Lung (tissue), 11 donors: ENCODE measurements at regions not wholly inside any gene's neighbourhood (a gene's known extent, or its start where the extent isn't known, plus 50 kb on each side); places are given as distances from the start of the nearest gene placed in this dataset.
"Not testable (repeated sequence)": the region's sequence is repeated elsewhere in the genome, so short reads cannot be mapped to it uniquely, and the experiment has no call there.

Experiments
- ATAC-seq: fragments of 200-7000 bp; cut with Tn5 transposase; one replicate; pipeline ENCODE4 v1.9.1; 2020; ENCODE audit warnings: moderate number of reproducible peaks; ENCODE audit not compliant: insufficient read depth, low FRiP score
- DNase-seq, 3 donors: peaks; one replicate each; pipeline ENCODE4 v3.0.0-alpha.2; 2013 to 2017
- H3K27ac ChIP-seq, 2 donors: one replicate each; pipeline ENCODE4 v1.5.1; 2013; ENCODE audit warnings: mild to moderate bottlenecking in 2 of 2, moderate library complexity in 2 of 2, control low read depth in 1 of 2, inconsistent platforms in 1 of 2, low read depth in 1 of 2, low read length in 1 of 2
- H3K27me3 ChIP-seq, 3 donors: one replicate each; pipeline ENCODE4 v1.5.1; 2013; ENCODE audit warnings: low read length in 2 of 3; ENCODE audit not compliant: control insufficient read depth in 3 of 3, insufficient read depth in 3 of 3
- H3K36me3 ChIP-seq, 4 donors: one replicate each; pipeline ENCODE4 v1.5.1; 2013; ENCODE audit warnings: low read length in 4 of 4, mild to moderate bottlenecking in 1 of 4, moderate library complexity in 1 of 4; ENCODE audit not compliant: control insufficient read depth in 4 of 4, insufficient read depth in 4 of 4
- H3K4me1 ChIP-seq, 5 donors: one replicate each; pipeline ENCODE4 v1.5.1; 2013; ENCODE audit warnings: low read length in 5 of 5, mild to moderate bottlenecking in 2 of 5, moderate library complexity in 1 of 5; ENCODE audit not compliant: control insufficient read depth in 5 of 5, insufficient read depth in 5 of 5
- H3K4me3 ChIP-seq: one replicate; pipeline ENCODE4 v1.5.1; 2013; ENCODE audit warnings: mild to moderate bottlenecking, control low read depth, moderate library complexity
- H3K9ac ChIP-seq, 2 donors: one replicate each; pipeline ENCODE4 v1.5.1; 2013; ENCODE audit warnings: low read length in 2 of 2, control low read depth in 1 of 2; ENCODE audit not compliant: insufficient read depth in 1 of 2
- H3K9me3 ChIP-seq, 4 donors: one replicate each; pipeline ENCODE4 v1.5.1; 2013; ENCODE audit warnings: low read length in 3 of 4, mild to moderate bottlenecking in 1 of 4, moderate library complexity in 1 of 4; ENCODE audit not compliant: control insufficient read depth in 4 of 4, insufficient read depth in 3 of 4
- WGBS, 2 donors: extraction: QIAGEN DNeasy Blood & Tissue Kit; methylation state at CpG; one replicate each; pipeline ENCODE4 v1.1.7; 2013; 5-methylcytosine and 5-hydroxymethylcytosine counted together
- TF ChIP-seq, protein P1 (sequence below): IDR thresholded peaks from 2 replicates; pipeline ENCODE4 v1.5.1; 2012; ENCODE audit warnings: mild to moderate bottlenecking; ENCODE audit errors: control extremely low read depth, extremely low read depth
- donor health status: control.
- donor health status: control.
- donor health status: Bipolar disorder and iron deficiency.
- donor health status: healthy.
- donor health status: DM: yes; HTN: yes; CAD: no.

DNA sequence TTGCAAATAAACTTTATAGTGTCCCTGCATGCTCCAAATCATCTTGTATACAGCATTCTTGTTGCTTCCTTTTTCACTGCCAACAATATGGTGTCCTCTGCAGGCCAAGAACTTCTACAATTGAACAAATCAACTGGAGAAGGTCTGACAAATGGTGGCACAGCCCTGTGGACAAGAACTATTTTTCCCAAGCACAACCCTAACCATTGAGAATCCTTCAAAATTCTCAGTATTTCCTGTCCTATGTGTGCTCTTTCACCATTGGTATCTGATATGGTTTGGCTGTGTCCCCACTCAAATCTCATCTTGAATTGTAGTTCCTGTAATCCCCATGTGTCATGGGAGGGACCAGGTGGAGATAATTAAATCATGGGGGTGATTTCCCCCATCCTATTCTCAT, 865.1 kb upstream of the ACVR2A start:
- no peak for DNase-seq
- Histone ChIP-seq H3K27me3 (no peaks in the 10 kb centered on the region), H3K9ac (no peak overlapping the region), H3K36me3 (no peaks in the 10 kb centered on the region), H3K9me3 (no peaks in the 10 kb centered on the region), H3K27ac (no peak overlapping the region), H3K4me1 (peaks cover 0 to 10% (median 0%) of the 10 kb centered on the region in 5 donors), H3K4me3 (no peak overlapping the region)
- TF ChIP-seq, protein P1, sequence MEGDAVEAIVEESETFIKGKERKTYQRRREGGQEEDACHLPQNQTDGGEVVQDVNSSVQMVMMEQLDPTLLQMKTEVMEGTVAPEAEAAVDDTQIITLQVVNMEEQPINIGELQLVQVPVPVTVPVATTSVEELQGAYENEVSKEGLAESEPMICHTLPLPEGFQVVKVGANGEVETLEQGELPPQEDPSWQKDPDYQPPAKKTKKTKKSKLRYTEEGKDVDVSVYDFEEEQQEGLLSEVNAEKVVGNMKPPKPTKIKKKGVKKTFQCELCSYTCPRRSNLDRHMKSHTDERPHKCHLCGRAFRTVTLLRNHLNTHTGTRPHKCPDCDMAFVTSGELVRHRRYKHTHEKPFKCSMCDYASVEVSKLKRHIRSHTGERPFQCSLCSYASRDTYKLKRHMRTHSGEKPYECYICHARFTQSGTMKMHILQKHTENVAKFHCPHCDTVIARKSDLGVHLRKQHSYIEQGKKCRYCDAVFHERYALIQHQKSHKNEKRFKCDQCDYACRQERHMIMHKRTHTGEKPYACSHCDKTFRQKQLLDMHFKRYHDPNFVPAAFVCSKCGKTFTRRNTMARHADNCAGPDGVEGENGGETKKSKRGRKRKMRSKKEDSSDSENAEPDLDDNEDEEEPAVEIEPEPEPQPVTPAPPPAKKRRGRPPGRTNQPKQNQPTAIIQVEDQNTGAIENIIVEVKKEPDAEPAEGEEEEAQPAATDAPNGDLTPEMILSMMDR: no peak
- no peak for ATAC-seq

GRCh38 chr2:146978577-146979555, 866.0 kb upstream of the ACVR2A start:
- ATAC-seq (no peak), DNase-seq (no peak)
- Histone ChIP-seq H3K9me3 (no peaks in the 10 kb centered on the region), H3K36me3 (no peaks in the 10 kb centered on the region), H3K27ac (no peak overlapping the region), H3K9ac (no peak overlapping the region), H3K4me3 (no peak overlapping the region), H3K4me1 (peaks cover 0 to 10% (median 0%) of the 10 kb centered on the region in 5 donors), H3K27me3 (no peaks in the 10 kb centered on the region)
- WGBS, 2 donors: 89 to 95% methylated on average over 5 of the region's 5 CpGs
- TF ChIP-seq, protein P1: no peak

- not testable (repeated sequence) for H3K27me3 ChIP-seq, H3K36me3 ChIP-seq, H3K4me1 ChIP-seq, DNase-seq, H3K4me3 ChIP-seq, ATAC-seq, H3K9ac ChIP-seq, H3K27ac ChIP-seq, H3K9me3 ChIP-seq
- WGBS, 2 donors: 84 to 90% methylated on average over 4 of the region's 4 CpGs
Observed at GRCh38 chr2:146970981-146971380, 873.8 kb upstream of the ACVR2A start.

DNA sequence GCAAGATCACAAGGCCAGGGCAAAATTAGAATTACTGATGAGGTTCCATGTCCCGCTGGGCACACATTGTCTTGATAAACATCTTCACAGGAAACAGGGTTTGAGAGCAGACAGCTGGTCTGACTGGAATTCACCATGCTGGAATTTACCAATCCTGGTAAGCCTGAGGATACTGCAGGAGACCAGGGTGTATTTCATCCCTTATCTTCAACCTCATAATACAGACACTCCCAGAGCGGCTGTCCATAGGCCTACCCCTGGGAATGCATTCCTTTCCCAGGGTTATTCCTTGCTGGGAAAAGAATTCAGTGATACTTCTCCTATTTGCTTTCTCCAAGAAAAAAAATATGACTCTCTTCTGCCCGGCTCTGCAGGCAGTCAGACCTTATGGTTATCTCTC, 875.1 kb upstream of the ACVR2A start:
- not testable (repeated sequence) for ATAC-seq

More for the DNA sequence above, 875.1 kb upstream of the ACVR2A start:
- not testable (repeated sequence) for H3K36me3 ChIP-seq, H3K27me3 ChIP-seq, H3K27ac ChIP-seq, H3K9ac ChIP-seq, H3K4me3 ChIP-seq, DNase-seq, H3K9me3 ChIP-seq, H3K4me1 ChIP-seq
- 83 to 85% methylated on average over 3 of the region's 3 CpGs for WGBS, 2 donors
